ENCODE measurements at regions not wholly inside any gene's neighbourhood (a gene's known extent, or its start where the extent isn't known, plus 50 kb on each side); places are given as distances from the start of the nearest gene placed in this dataset.

- no peak for TF ChIP-seq FOXA1 (IDR thresholded peaks at IDR 0.05; ENCODE audit: borderline replicate concordance)
- no peak for TF ChIP-seq GTF3C2 (IDR thresholded peaks at IDR 0.05; ENCODE audit: borderline replicate concordance, extremely low read depth, insufficient read length)
Observed at GRCh38 chr1:165006831-165007230, 349.7 kb downstream of the LMX1A start.
